ENCODE measurements at regions not wholly inside any gene's neighbourhood (a gene's known extent, or its start where the extent isn't known, plus 50 kb on each side); places are given as distances from the start of the nearest gene placed in this dataset.

DNA sequence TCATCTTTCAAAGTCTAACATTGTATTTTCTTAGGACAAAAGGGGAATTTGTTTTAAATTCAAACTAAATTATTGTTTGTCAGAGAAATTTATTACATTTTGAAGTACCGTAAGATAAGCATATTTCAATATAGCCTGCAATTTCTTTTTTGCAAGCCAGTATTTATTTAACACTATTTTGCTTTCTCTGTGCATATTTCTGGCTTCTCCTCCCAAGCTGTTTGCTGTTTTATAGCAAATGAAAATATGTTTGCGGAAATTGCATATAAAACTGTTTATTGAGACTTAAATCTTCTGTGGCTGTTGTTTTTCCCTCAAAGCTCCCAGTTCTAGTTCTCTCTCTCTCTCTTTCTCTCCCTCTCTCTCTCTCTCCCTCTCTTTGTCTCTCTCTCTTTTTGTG lies 866.8 kb downstream of the FAM181B start:
- Mint-ChIP-seq H3K9me3 (ENCODE audit: low read depth) (no peaks in the 10 kb centered on the region), H3K36me3 (ENCODE audit: insufficient read depth) (no peaks in the 10 kb centered on the region), H3K4me1 (ENCODE audit: low read depth) (no peaks in the 10 kb centered on the region), H3K4me3 (ENCODE audit: low read depth) (no peak overlapping the region), H3K27ac (no peak overlapping the region), H3K27me3 (no peaks in the 10 kb centered on the region)
- DNase-seq (ENCODE audit: low spot score, unreplicated experiment) = no peak
- TF ChIP-seq, protein P1, sequence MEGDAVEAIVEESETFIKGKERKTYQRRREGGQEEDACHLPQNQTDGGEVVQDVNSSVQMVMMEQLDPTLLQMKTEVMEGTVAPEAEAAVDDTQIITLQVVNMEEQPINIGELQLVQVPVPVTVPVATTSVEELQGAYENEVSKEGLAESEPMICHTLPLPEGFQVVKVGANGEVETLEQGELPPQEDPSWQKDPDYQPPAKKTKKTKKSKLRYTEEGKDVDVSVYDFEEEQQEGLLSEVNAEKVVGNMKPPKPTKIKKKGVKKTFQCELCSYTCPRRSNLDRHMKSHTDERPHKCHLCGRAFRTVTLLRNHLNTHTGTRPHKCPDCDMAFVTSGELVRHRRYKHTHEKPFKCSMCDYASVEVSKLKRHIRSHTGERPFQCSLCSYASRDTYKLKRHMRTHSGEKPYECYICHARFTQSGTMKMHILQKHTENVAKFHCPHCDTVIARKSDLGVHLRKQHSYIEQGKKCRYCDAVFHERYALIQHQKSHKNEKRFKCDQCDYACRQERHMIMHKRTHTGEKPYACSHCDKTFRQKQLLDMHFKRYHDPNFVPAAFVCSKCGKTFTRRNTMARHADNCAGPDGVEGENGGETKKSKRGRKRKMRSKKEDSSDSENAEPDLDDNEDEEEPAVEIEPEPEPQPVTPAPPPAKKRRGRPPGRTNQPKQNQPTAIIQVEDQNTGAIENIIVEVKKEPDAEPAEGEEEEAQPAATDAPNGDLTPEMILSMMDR (IDR thresholded peaks at IDR 0.05; ENCODE audit: unreplicated experiment) = no peak

DNA sequence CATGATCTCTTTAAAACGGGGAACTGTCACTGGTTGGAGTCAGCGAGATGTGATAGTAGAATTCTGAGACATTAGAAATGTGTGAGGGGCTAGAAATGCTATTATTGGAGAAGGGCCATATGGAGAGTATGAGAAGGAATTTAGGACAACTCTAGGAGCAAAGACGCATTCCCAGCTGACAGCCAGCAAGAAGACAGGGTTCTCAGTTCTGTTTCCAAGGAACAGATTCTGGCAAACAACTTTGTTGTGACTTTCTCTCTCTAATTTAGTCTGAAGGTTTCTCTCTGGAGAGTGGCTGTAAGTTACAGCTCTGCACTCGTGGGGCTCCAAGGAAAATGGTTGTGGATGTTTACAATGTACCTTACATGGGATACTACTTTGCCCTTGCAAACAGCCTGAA lies 876.3 kb downstream of the FAM181B start:
- H3K4me1 Mint-ChIP-seq (ENCODE audit: low read depth) = no peaks in the 10 kb centered on the region
- DNase-seq (ENCODE audit: low spot score, unreplicated experiment) = no peak
- H3K27ac Mint-ChIP-seq = no peak overlapping the region
- TF ChIP-seq, protein P1 (IDR thresholded peaks at IDR 0.05; ENCODE audit: unreplicated experiment) = no peak
- no peaks in the 10 kb centered on the region for H3K9me3 Mint-ChIP-seq (ENCODE audit: low read depth)
- H3K4me3 Mint-ChIP-seq (ENCODE audit: low read depth) = no peak overlapping the region
- peaks cover 4% of the 10 kb centered on the region for H3K27me3 Mint-ChIP-seq
- H3K36me3 Mint-ChIP-seq (ENCODE audit: insufficient read depth) = no peaks in the 10 kb centered on the region

DNA sequence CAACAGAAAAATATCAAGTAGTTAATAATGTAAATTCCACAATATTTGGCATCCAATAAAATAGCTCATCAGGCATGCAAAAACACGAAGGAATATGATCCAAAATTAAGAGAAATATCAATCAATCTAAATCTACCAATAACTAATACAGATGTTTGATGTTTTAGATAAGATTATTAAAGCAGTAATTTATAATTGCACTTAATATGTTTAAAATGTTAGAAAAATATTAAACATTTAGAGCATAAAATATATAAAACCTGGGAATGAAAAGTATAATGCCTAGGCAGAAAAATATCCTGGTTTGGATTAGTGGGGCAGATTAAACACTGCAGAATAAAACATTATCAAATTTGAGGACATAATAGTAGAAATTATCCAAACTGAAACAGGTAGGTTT lies 879.9 kb downstream of the FAM181B start:
- Mint-ChIP-seq H3K36me3 (ENCODE audit: insufficient read depth) (no peaks in the 10 kb centered on the region), H3K4me1 (ENCODE audit: low read depth) (no peaks in the 10 kb centered on the region), H3K4me3 (ENCODE audit: low read depth) (no peak overlapping the region), H3K27me3 (peaks cover 4% of the 10 kb centered on the region), H3K9me3 (ENCODE audit: low read depth) (no peaks in the 10 kb centered on the region), H3K27ac (no peak overlapping the region)
- TF ChIP-seq, protein P1 (IDR thresholded peaks at IDR 0.05; ENCODE audit: unreplicated experiment) = no peak
- no peak for DNase-seq (ENCODE audit: low spot score, unreplicated experiment)

DNA sequence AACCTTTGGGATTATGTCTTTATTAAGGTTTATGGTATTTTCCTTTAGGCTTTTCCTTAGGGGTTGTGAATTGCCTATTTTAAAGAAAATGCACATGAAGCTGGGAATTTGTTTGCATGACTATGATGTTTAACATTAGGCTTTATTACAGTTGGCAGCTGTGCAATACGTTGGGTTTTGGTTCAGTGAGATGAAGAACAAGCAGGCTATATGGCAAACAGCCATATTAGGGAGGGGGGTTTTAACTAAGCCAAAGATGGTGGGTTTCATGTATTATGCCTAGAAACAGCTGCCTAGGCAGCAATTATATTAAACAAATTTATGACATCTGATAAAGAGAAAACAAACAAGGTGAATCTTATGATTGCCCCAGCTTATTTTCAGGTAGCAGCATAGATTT lies 880.8 kb downstream of the FAM181B start:
- no peaks in the 10 kb centered on the region for H3K9me3 Mint-ChIP-seq (ENCODE audit: low read depth)
- no peak overlapping the region for H3K4me3 Mint-ChIP-seq (ENCODE audit: low read depth)
- no peaks in the 10 kb centered on the region for H3K4me1 Mint-ChIP-seq (ENCODE audit: low read depth)
- no peak overlapping the region for H3K27ac Mint-ChIP-seq
- TF ChIP-seq, protein P1 (IDR thresholded peaks at IDR 0.05; ENCODE audit: unreplicated experiment) = no peak
- no peak for DNase-seq (ENCODE audit: low spot score, unreplicated experiment)
- peaks cover 4% of the 10 kb centered on the region for H3K27me3 Mint-ChIP-seq
- H3K36me3 Mint-ChIP-seq (ENCODE audit: insufficient read depth) = no peaks in the 10 kb centered on the region

DNA sequence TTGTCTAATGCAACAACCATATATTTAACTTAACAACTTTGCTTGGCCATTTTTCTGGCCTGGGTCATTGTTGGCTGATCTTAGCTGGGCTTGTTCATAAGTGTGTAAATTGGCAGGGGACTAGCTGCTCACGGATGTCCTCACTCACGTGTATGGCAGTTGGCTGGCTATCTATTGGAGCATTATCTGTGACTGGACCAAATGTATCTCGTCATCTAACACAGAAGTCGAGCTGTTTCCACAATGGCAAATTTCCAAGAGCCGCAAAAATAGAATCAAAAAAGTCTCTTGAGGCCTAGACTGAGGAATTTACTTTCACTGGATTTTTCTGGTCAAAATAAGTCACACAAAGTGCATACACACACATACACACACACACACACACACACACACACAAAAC lies 893.3 kb downstream of the FAM181B start:
- peaks cover 3% of the 10 kb centered on the region for H3K27me3 Mint-ChIP-seq
- DNase-seq (ENCODE audit: low spot score, unreplicated experiment) = no peak

More for the DNA sequence above, 893.3 kb downstream of the FAM181B start:
- Mint-ChIP-seq H3K27ac (no peak overlapping the region), H3K4me1 (ENCODE audit: low read depth) (peaks cover 7% of the 10 kb centered on the region), H3K9me3 (ENCODE audit: low read depth) (no peaks in the 10 kb centered on the region), H3K4me3 (ENCODE audit: low read depth) (no peak overlapping the region), H3K36me3 (ENCODE audit: insufficient read depth) (no peaks in the 10 kb centered on the region)
- TF ChIP-seq, protein P1 (IDR thresholded peaks at IDR 0.05; ENCODE audit: unreplicated experiment) = no peak

Data from progenitor cell of endocrine pancreas (in vitro differentiated cells).